Ishikawa (cell line): ENCODE measurements at regions not wholly inside any gene's neighbourhood (a gene's known extent, or its start where the extent isn't known, plus 50 kb on each side); places are given as distances from the start of the nearest gene placed in this dataset.

Source experiments
- CEBPB ChIP-seq: IDR thresholded peaks from 2 replicates; pipeline ENCODE4 v1.6.1; 2012
- CREB1 ChIP-seq: IDR thresholded peaks from 2 replicates; pipeline ENCODE4 v1.6.1; 2012; ENCODE audit warnings: low read depth
- EGR1 ChIP-seq: IDR thresholded peaks from 2 replicates; pipeline ENCODE4 v1.6.1; 2012
- EP300 ChIP-seq: IDR thresholded peaks from 2 replicates; pipeline ENCODE4 v1.6.1; 2012; ENCODE audit warnings: borderline replicate concordance
- FOXM1 ChIP-seq: IDR thresholded peaks from 2 replicates; pipeline ENCODE4 v1.6.1; 2012; ENCODE audit warnings: low read depth, borderline replicate concordance
- MAX ChIP-seq: IDR thresholded peaks from 2 replicates; pipeline ENCODE4 v1.6.1; 2012
- NFIC ChIP-seq: IDR thresholded peaks from 2 replicates; pipeline ENCODE4 v1.6.1; 2012
- RAD21 ChIP-seq: IDR thresholded peaks from 2 replicates; pipeline ENCODE4 v1.6.1; 2012; ENCODE audit warnings: low read depth
- REST ChIP-seq: IDR thresholded peaks from 2 replicates; pipeline ENCODE4 v1.6.1; 2012; ENCODE audit warnings: low read depth, mild to moderate bottlenecking
- TAF1 ChIP-seq: IDR thresholded peaks from 2 replicates; pipeline ENCODE4 v1.6.1; 2012; ENCODE audit warnings: low read depth, mild to moderate bottlenecking
- TCF12 ChIP-seq: IDR thresholded peaks from 2 replicates; pipeline ENCODE4 v1.6.1; 2012; ENCODE audit warnings: low read depth
- TEAD4 ChIP-seq: IDR thresholded peaks from 2 replicates; pipeline ENCODE4 v1.6.1; 2012
- USF1 ChIP-seq: IDR thresholded peaks from 2 replicates; pipeline ENCODE4 v1.6.1; 2012
- YY1 ChIP-seq: IDR thresholded peaks from 2 replicates; pipeline ENCODE4 v1.6.1; 2012; ENCODE audit warnings: low read depth
- ZBTB7A ChIP-seq: IDR thresholded peaks from 2 replicates; pipeline ENCODE4 v1.6.1; 2012; ENCODE audit warnings: low read depth

- TF ChIP-seq EGR1 (no peak), TCF12 (no peak), REST (no peak), ZBTB7A (no peak), TAF1 (no peak), USF1 (no peak), TEAD4 (no peak), RAD21 (no peak), CEBPB (no peak), NFIC (no peak)
Measured at GRCh38 chr2:58925676-58926081, 684.6 kb upstream of the FANCL start.

- no peak for TF ChIP-seq NFIC
- no peak for TF ChIP-seq EGR1
- no peak for TF ChIP-seq EP300
- TF ChIP-seq RAD21: no peak
- no peak for TF ChIP-seq USF1
- no peak for TF ChIP-seq CREB1
- TF ChIP-seq CEBPB: no peak
- TF ChIP-seq REST: no peak
- TF ChIP-seq FOXM1: no peak
- no peak for TF ChIP-seq TAF1
- TF ChIP-seq TEAD4: no peak
- TF ChIP-seq ZBTB7A: no peak
- TF ChIP-seq YY1: no peak
- TF ChIP-seq MAX: no peak
- TF ChIP-seq TCF12: no peak
Measured at GRCh38 chr2:58923869-58924268, 682.7 kb upstream of the FANCL start.

- TF ChIP-seq TAF1 (no peak), TEAD4 (no peak), NFIC (no peak), EGR1 (no peak), FOXM1 (no peak), USF1 (no peak), RAD21 (no peak), REST (no peak), MAX (no peak), YY1 (no peak), ZBTB7A (no peak), TCF12 (no peak)
Measured at GRCh38 chr2:58922245-58922644, 681.1 kb upstream of the FANCL start.

- TF ChIP-seq YY1 (no peak), TCF12 (no peak), EGR1 (no peak), EP300 (no peak), FOXM1 (no peak), USF1 (no peak), ZBTB7A (no peak), RAD21 (no peak), CREB1 (no peak), TAF1 (no peak), MAX (no peak), CEBPB (no peak), TEAD4 (no peak), REST (no peak), NFIC (no peak)
Measured at GRCh38 chr2:58921676-58922075, 680.6 kb upstream of the FANCL start.
